K562 (cell line): ENCODE measurements at regions not wholly inside any gene's neighbourhood (a gene's known extent, or its start where the extent isn't known, plus 50 kb on each side); places are given as distances from the start of the nearest gene placed in this dataset.

Experiments used
- ATAC-seq: fragments of 200-7000 bp; cut with Tn5 transposase; 3 replicates; pipeline ENCODE4 v1.9.1; 2020; ENCODE audit warnings: moderate library complexity
- BruUV-seq: library from RNA; stranded (reverse); fragments of 400-500 nt; replicated peaks from 2 replicates; lab custom pipeline; 2021; lab: Mats Ljungman, UMichigan
- CTCF ChIA-PET: fragments of 300-600 bp; formaldehyde crosslinking; extraction: SDS; loops from one replicate; lab custom pipeline; 2021; ENCODE audit warnings: low intra/inter-chr PET ratio; lab: Yijun Ruan, JAX
- POLR2A ChIA-PET: fragments of 300-600, 350-650 bp; sonication (Branson Sonifier 250); formaldehyde crosslinking; extraction: SDS; loops from one replicate; lab custom pipeline; 2021; ENCODE audit warnings: antibody characterized with exemption, inconsistent platforms; lab: Yijun Ruan, JAX
- DNase-seq, 4 experiments: peaks; one replicate each; pipeline versions ENCODE4 v3.0.0 to v3.0.0-alpha.2; 2011 to 2018; ENCODE audit warnings: low spot score in 3 of 4, mixed read lengths in 3 of 4; ENCODE audit errors: extremely low read depth in 1 of 4
- FAIRE-seq: peaks from 2 replicates; lab custom pipeline; 2011; peaks lifted over from hg19 to GRCh38; lab: Jason Lieb, UNC
- H2AFZ ChIP-seq: 2 replicates; pipeline ENCODE4 v1.6.0; 2011; ENCODE audit warnings: low read depth, low read length, control low read depth, inconsistent platforms
- H3K27ac ChIP-seq: fragments of 200-600 bp; 3 replicates; pipeline ENCODE4 v1.8.0; 2011; ENCODE audit warnings: low read depth, mild to moderate bottlenecking, control low read depth, inconsistent platforms, low read length, moderate library complexity, mixed read lengths; ENCODE audit errors: extremely low read depth
- H3K27me3 ChIP-seq, 2 experiments: fragments of 300-600 bp in 1 of 2; 2 replicates in 1 of 2; 3 replicates in 1 of 2; pipeline versions ENCODE4 v1.6.0 to v1.8.0; 2011; ENCODE audit warnings: inconsistent platforms in 2 of 2, low read length in 2 of 2, mild to moderate bottlenecking in 1 of 2, mixed read lengths in 1 of 2, moderate library complexity in 1 of 2; ENCODE audit not compliant: control insufficient read depth in 2 of 2, insufficient read depth in 2 of 2
- H3K36me3 ChIP-seq: fragments of 300-600 bp; 3 replicates; pipeline ENCODE4 v1.8.0; 2011; ENCODE audit warnings: mild to moderate bottlenecking, low read length, inconsistent platforms; ENCODE audit not compliant: control insufficient read depth, insufficient read depth
- H3K4me1 ChIP-seq, 2 experiments: fragments of 200-600 bp in 1 of 2; replicated peaks in 1 of 2; 2 replicates in 1 of 2; 3 replicates in 1 of 2; pipeline versions ENCODE4 v1.5.1 to v1.8.0; 2011; ENCODE audit warnings: inconsistent platforms in 2 of 2, low read length in 2 of 2, mild to moderate bottlenecking in 1 of 2, mixed read lengths in 1 of 2, moderate library complexity in 1 of 2; ENCODE audit not compliant: control insufficient read depth in 2 of 2, insufficient read depth in 2 of 2
- H3K4me2 ChIP-seq: 2 replicates; pipeline ENCODE4 v1.6.1; 2011; ENCODE audit warnings: low read length, control low read depth, inconsistent platforms, mixed read lengths; ENCODE audit not compliant: insufficient read depth
- H3K4me3 ChIP-seq: fragments of 200-600 bp; sonication (generic), shearing (Covaris generic); 2 replicates; pipeline ENCODE4 v1.5.1; 2016; ENCODE audit warnings: control low read depth, inconsistent platforms
- H3K79me2 ChIP-seq: fragments of 200-600 bp; 3 replicates; pipeline ENCODE4 v1.8.0; 2011; ENCODE audit warnings: low read length, inconsistent platforms; ENCODE audit not compliant: control insufficient read depth, insufficient read depth
- H3K9ac ChIP-seq, 2 experiments: 2 replicates each; pipeline versions ENCODE4 v1.6.0 to v1.6.1; 2011; ENCODE audit warnings: low read depth in 2 of 2, low read length in 2 of 2, control low read depth in 1 of 2, inconsistent platforms in 1 of 2, mild to moderate bottlenecking in 1 of 2, mixed read lengths in 1 of 2; ENCODE audit not compliant: insufficient read depth in 1 of 2
- H3K9me1 ChIP-seq: one replicate; pipeline ENCODE4 v1.6.0; 2011; ENCODE audit warnings: inconsistent platforms, mild to moderate bottlenecking, low read length, moderate library complexity; ENCODE audit not compliant: control insufficient read depth, insufficient read depth
- H3K9me3 ChIP-seq: replicated peaks from 2 replicates; pipeline ENCODE4 v1.5.1; 2011; ENCODE audit warnings: low read depth, low read length, inconsistent platforms; ENCODE audit not compliant: control insufficient read depth, insufficient read depth
- H4K20me1 ChIP-seq: replicated peaks from 2 replicates; pipeline ENCODE4 v1.6.1; 2011; ENCODE audit warnings: low read length, inconsistent platforms, mixed read lengths; ENCODE audit not compliant: control insufficient read depth, insufficient read depth
- CBFA2T3 ChIP-seq: fragments of 450-650 bp; IDR thresholded peaks from 2 replicates; pipeline ENCODE4 v1.6.1; 2017
- HEY1 ChIP-seq: fragments of 250-450 bp; sonication (Bioruptor Pico); IDR thresholded peaks from 2 replicates; pipeline ENCODE4 v1.5.0; 2020; ENCODE audit warnings: mild to moderate bottlenecking, moderate library complexity, borderline replicate concordance
- KLF6 ChIP-seq: fragments of 250-450 bp; sonication (Bioruptor Pico); IDR thresholded peaks from 2 replicates; pipeline ENCODE4 v1.4.0; 2020; ENCODE audit warnings: mild to moderate bottlenecking, moderate library complexity, borderline replicate concordance
- ZNF431 ChIP-seq: sonication (generic); formaldehyde crosslinking; IDR thresholded peaks from 2 replicates; pipeline ENCODE4 v1.8.0; 2022; ENCODE audit warnings: mild to moderate bottlenecking, missing genetic modification reagents
- ZZZ3 ChIP-seq: fragments of 450-650 bp; IDR thresholded peaks from 2 replicates; pipeline ENCODE4 v1.6.1; 2016; ENCODE audit warnings: antibody characterized with exemption, mild to moderate bottlenecking, moderate library complexity
- WGBS: fragments of 100-300 bp; shearing (Covaris generic); methylation state at CpG from one replicate; pipeline ENCODE4 v1.1.6; 2016; ENCODE audit warnings: low coverage, mixed read lengths; ENCODE audit not compliant: insufficient coverage; ENCODE audit errors: missing lambda C conversion rate; 5-methylcytosine and 5-hydroxymethylcytosine counted together
- in situ Hi-C: fragments of 300-500 bp; cut with MboI; formaldehyde crosslinking; loops from 4 replicates; pipeline ENCODE4 v1.15.0; 2018; ENCODE audit warnings: inconsistent platforms, mixed read lengths
- intact Hi-C: fragments of 100-400 bp; cut with micrococcal nuclease; formaldehyde crosslinking; loops from 2 replicates; pipeline ENCODE4 v1.14.2; 2022
- TF ChIP-seq, protein P1 (sequence below), 2 experiments: fragments of 450-650 bp; IDR thresholded peaks; 2 replicates each; pipeline ENCODE4 v1.6.1; 2016; ENCODE audit warnings: mild to moderate bottlenecking in 2 of 2, borderline replicate concordance in 1 of 2, low read depth in 1 of 2, moderate library complexity in 1 of 2
- TF ChIP-seq, protein P2 (sequence below): fragments of 450-650 bp; formaldehyde crosslinking; IDR thresholded peaks from 2 replicates; pipeline ENCODE4 v1.4.0; 2020; ENCODE audit warnings: mild to moderate bottlenecking, moderate library complexity

DNA sequence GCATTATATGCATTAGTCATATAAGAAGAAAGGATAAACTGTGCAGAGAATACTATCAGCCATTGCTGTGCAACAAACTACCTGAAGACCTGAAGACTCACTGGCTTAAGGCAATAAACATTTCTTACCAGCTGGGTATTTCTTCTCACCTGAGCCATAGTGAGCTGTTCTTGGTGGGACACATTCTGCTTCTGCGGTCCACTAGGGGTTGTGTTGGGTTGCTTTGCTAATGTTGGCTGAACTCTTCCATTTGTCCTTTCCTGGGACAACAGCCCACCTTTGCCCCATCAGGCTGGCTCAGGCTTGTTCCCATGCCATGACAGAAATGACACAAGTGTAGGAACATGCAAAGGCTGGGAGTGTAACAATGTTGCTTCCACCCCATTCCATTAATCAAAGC lies 388.6 kb downstream of the PCDH7 start:
- no peak overlapping the region for H3K4me2 ChIP-seq
- no peak for ATAC-seq
- no peaks in the 10 kb centered on the region for H3K36me3 ChIP-seq
- H4K20me1 ChIP-seq: no peaks in the 10 kb centered on the region
- no peak overlapping the region for H3K4me3 ChIP-seq
- H2AFZ ChIP-seq: no peak overlapping the region
- H3K27ac ChIP-seq: no peak overlapping the region
- in situ Hi-C loops (no loop called here), intact Hi-C loops (no loop called here)
- no TSS peak for BruUV-seq
- DNase-seq: no peak
- no peaks in the 10 kb centered on the region for H3K79me2 ChIP-seq
- ChIA-PET POLR2A (no interaction called here), CTCF (no interaction called here)
- H3K9me3 ChIP-seq: no peaks in the 10 kb centered on the region; the same call in 1 of the 2 replicates
- H3K4me1 ChIP-seq: no peaks in the 10 kb centered on the region
- WGBS: 13% methylated on average over 1 of the region's 1 CpG
- H3K9me1 ChIP-seq: no peaks in the 10 kb centered on the region
- no peak overlapping the region for H3K9ac ChIP-seq
- TF ChIP-seq KLF6 (CRISPR knock-in tag) (no peak), ZNF431 (CRISPR knock-in tag) (no peak), HEY1 (CRISPR knock-in tag) (no peak), ZZZ3 (no peak), CBFA2T3 (no peak)
- TF ChIP-seq, protein P1, sequence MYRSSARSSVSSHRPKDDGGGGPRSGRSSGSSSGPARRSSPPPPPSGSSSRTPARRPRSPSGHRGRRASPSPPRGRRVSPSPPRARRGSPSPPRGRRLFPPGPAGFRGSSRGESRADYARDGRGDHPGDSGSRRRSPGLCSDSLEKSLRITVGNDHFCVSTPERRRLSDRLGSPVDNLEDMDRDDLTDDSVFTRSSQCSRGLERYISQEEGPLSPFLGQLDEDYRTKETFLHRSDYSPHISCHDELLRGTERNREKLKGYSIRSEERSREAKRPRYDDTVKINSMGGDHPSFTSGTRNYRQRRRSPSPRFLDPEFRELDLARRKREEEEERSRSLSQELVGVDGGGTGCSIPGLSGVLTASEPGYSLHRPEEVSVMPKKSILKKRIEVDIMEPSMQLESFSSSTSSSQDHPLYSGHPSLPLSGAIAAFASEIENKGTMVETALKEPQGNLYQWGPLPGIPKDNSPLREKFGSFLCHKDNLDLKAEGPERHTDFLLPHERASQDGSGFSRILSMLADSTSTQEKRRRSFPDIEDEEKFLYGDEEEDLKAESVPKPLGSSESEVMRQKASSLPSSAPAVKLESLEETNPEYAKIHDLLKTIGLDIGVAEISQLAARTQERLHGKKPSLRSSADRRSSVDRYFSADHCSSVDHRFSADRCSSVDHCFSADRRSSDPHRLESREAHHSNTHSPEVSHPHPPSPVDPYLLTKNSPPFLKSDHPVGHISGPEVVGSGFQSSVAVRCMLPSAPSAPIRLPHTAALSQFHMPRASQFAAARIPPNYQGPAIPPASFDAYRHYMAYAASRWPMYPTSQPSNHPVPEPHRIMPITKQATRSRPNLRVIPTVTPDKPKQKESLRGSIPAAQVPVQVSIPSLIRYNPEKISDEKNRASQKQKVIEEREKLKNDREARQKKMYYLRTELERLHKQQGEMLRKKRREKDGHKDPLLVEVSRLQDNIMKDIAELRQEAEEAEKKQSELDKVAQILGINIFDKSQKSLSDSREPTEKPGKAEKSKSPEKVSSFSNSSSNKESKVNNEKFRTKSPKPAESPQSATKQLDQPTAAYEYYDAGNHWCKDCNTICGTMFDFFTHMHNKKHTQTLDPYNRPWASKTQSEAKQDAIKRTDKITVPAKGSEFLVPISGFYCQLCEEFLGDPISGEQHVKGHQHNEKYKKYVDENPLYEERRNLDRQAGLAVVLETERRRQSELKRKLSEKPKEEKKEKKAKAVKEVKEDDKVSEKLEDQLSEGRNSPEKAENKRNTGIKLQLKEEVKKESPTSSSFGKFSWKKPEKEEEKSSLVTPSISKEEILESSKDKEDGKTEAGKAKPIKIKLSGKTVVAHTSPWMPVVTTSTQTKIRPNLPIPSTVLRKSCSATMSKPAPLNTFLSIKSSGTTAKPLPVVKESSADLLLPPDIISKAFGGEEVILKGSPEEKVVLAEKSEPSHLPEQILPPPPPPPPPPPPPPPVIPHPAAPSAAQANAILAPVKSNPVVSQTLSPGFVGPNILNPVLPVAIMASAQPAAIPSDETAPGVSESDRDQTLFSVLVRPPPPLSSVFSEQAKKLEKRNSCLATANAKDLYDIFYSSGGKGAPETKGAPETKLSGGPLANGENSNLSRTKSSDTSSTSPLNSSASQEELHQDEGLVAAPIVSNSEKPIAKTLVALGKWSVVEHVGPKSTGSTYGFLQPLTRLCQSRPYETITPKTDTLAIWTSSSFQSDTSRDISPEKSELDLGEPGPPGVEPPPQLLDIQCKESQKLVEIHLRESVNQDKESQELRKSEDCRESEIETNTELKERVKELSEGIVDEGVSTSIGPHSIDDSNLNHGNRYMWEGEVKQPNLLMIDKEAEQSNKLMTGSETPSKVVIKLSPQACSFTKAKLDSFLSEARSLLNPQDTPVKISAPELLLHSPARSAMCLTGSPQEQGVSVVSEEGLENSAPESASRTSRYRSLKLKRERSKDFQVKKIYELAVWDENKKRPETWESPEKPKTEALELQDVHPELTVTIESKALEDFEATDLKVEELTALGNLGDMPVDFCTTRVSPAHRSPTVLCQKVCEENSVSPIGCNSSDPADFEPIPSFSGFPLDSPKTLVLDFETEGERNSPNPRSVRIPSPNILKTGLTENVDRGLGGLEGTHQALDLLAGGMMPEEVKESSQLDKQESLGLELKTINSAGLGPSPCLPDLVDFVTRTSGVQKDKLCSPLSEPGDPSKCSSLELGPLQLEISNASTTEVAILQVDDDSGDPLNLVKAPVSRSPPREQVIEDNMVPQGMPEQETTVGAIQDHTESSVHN (IDR thresholded peaks at IDR 0.05; ENCODE audit: borderline replicate concordance in 1 of 2, low read depth in 1 of 2): no peak
- TF ChIP-seq, protein P2, sequence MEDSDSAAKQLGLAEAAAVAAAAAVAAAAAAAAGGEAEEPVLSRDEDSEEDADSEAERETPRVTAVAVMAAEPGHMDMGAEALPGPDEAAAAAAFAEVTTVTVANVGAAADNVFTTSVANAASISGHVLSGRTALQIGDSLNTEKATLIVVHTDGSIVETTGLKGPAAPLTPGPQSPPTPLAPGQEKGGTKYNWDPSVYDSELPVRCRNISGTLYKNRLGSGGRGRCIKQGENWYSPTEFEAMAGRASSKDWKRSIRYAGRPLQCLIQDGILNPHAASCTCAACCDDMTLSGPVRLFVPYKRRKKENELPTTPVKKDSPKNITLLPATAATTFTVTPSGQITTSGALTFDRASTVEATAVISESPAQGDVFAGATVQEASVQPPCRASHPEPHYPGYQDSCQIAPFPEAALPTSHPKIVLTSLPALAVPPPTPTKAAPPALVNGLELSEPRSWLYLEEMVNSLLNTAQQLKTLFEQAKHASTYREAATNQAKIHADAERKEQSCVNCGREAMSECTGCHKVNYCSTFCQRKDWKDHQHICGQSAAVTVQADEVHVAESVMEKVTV (CRISPR knock-in tag): no peak
- FAIRE-seq: no peak
- no peaks in the 10 kb centered on the region for H3K27me3 ChIP-seq
